Right lung (tissue), 2 donors: ENCODE measurements at regions not wholly inside any gene's neighbourhood (a gene's known extent, or its start where the extent isn't known, plus 50 kb on each side); places are given as distances from the start of the nearest gene placed in this dataset.
A peak's percentile ranks its signal among the peaks of the same experiment; 100 is the strongest.

Source experiments
- DNase-seq, 2 donors: peaks; one replicate each; pipeline ENCODE4 v3.0.0-alpha.2; 2013

GRCh38 chr4:101593666-101594065 lies 196.9 kb upstream of the BANK1 start:
- DNase-seq = no peak

DNA sequence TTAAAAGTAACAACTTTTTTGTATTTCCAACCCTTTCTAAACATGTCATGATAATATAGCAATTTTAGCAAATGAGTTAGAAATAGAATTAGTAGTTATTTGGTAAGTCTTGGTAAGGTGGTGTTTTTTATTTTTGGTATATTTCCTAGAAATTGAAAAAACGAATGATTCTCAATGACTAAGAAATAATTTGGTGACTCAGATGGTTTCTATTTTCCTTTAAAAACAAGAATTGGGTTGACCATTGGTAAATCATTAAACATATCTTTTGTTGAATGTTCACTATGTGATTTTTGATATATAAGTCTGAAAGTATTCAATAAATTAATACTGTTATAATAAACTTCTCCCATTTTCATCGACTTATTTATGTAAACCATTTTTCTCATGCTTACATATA lies 206.2 kb upstream of the BANK1 start:
- no peak for DNase-seq

DNA sequence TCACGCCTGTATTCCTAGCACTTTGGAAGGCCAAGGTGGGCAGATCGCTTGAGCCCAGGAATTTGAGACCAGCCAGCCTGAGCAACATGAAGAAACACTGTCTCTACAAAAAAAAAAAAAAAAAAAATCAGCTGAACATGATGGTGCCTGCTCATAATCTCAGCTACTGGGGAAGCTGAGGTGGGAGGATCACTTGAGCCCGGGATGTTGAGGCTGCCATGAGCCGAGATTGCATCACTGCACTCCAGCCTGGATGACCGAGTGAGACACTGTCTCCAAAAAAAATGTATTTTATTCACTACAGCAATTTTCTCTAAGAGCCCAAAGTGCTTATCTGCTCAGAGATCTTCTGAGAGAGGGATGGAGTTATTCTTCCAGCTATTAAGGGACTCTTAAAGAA lies 215.8 kb upstream of the PPP3CA start:
- DNase-seq = no peak

DNA sequence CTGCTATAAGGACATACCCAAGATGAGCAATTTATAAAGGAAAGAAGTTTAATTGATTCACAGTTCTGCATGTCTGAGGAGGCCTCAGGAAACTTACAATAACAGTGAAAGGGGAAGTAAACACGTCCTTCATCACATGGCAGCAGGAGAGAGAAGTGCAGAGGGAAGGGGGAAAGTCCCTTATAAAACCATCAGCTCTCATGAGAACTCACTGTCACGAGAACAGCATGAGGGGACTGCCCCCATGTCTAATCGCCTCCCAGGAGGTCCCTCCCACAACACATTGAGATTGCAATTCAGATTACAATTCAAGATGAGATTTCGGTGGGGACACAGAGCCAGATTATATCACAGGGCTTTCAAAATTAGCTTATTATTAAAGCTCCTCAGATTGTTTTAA lies 209.5 kb upstream of the PPP3CA start:
- no peak for DNase-seq

- no peak for DNase-seq
Observed at GRCh38 chr4:101555341-101555880, 208.1 kb upstream of the PPP3CA start.

DNA sequence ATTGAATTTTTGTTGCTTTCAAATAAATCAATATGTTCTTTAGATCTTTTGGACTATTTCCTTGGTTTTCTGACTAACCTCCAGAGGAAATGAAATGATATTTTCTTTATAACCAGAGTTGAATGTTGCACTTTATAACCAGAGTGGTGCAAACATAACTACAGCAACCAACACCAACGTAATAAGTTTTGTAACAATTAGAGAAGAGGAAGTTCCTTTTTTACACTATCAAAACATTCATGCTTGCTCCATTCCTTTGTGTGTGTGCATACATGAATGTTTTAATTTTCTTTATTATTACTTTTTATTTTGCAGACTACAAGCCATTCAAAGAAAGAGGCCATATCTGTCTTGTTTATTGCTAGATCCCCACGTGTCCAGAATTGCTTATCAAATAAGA lies 193.0 kb upstream of the PPP3CA start:
- no peak for DNase-seq

- no peak for DNase-seq
Observed at GRCh38 chr4:101528526-101528925, 181.2 kb upstream of the PPP3CA start.

- no peak for DNase-seq
Observed at GRCh38 chr4:101527188-101527587, 179.9 kb upstream of the PPP3CA start.

DNA sequence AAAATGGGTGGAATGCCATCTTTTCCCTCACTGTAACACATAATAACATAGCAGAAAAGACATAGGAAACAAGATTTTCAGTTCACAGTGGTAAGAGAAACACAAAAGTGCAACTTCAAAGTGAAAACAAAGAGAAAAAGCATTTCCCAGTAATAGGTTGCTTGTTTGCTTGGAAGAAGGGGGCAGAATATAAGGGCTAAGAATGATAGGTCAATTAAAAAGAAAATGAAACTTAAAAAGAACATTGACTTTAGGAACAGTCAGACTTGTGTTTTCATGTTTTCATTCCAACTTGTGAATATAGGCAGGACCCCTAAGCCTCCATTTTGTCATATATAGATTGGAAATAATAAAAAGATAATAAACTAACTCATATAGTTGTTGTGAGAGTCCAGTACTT lies 168.2 kb upstream of the PPP3CA start:
- no peak for DNase-seq

GRCh38 chr4:101515099-101515498 lies 167.8 kb upstream of the PPP3CA start:
- DNase-seq = no peak

DNA sequence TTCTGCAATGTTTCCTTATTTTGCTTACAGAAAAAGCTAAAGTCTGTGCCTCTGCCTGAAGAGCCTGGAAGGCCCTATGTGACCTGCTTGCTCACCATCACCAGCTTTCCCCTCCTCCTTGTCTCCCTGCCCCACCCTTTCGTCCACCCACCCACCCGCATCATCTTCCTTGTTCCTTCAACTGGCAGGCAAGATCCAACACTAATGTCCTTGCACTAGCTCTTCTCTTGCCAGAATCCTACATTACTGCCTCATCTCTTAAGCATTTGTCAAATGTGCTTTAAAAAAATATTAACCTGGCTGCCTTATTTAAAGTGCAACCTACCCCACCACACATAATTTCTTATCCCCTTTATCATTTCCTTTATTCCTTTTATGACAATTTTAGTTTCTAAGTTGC lies 165.1 kb upstream of the PPP3CA start:
- no peak for DNase-seq

- DNase-seq = no peak
Observed at GRCh38 chr4:101501421-101501820, 154.1 kb upstream of the PPP3CA start.

DNA sequence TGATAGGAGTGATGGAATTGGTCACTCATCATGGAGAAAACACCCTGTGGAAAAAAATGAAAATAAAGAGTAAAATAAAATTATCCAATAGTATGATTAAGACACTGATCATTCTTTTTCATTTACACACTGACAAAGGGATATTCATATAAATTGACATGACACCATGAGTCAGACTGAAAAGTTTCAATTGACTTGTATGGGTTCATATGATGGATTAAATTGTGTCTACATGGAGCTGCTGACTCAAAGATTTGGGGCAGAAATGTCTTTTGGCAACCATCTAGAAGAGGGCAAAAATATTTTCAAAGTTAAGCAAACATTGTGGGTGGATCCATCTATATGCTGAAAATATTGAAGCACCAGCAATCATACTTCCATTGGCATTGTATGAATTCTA lies 153.4 kb upstream of the PPP3CA start:
- no peak for DNase-seq

DNA sequence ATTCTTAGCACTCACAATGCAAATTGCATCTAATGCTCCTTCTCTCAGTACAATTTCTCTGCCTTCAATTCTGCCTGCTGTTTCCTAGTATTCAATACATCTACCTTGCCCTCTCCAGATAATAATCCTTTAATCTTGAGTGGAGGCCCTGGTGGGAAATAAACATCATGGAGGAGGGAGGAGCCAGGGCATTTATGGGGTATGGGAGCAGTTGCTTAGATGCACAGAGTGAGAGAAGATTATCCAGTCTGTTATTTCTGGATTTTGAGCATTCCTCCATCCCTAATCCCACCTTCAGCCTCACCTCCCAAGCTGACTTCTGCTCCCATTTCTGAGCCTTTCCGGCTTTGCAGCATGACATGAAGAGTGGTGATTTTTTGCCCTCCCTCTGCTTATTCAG lies 127.9 kb upstream of the PPP3CA start:
- no peak for DNase-seq

- no peak for DNase-seq
Observed at GRCh38 chr4:101471201-101471600, 123.9 kb upstream of the PPP3CA start.

GRCh38 chr4:101464596-101464995 lies 117.3 kb upstream of the PPP3CA start:
- no peak for DNase-seq

DNA sequence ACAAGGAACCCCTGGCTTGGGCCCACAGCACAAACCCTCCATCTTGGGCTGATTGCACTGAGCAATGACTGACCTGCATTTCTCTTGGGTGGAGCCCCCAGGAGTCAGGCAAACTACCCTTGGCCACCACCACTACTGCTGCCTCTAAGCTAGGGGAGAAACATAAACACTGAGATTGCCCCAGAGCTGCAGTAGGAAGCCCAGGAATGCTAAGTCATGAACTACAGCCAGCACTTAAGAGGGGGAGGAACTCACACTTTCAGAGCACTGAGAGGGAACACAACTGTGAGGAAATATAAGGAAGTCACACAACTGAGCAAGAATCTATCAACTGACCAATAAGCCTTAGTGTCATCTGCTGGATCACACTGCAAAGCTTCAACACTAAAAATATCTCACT lies 111.6 kb upstream of the PPP3CA start:
- no peak for DNase-seq

DNA sequence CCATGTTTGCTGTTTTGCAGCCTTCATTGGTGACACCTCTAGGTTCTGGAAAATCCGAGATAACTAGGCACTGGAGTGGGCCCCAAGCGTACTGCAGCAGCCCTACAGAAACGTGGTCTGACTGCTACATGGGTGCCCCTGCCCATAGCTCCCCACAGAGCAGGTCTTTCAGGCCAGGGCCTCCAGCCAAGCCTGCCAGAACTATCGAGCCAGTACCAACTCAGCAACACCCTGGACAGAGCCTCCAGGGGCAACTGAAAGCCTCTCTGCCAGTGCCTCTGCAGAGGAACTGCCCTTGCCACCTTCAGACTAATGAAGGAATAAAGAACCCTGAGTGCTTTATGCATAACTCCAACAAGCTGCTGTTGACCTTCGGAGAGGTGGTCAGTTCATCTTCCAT lies 111.1 kb upstream of the PPP3CA start:
- DNase-seq = no peak

GRCh38 chr4:101451086-101451485 lies 103.8 kb upstream of the PPP3CA start:
- DNase-seq = no peak

DNA sequence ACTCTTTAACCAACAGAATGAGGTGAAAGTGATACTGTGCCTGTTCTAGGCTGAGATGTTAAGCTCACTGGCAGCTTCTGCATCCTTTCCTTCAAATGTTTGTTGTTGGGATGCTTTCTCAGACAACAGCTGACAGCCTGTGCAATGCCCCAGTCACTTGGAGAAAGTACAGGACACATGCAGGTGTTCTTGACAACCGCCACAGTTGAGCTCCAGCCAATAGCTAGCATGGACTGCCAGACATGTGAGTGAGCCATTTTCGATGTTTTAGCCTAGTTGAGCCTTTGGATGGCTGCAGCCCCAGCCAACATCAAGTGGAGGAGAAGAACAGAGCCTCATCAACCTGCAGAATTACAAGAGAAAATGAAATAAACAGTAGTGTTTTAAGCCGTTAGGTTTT lies 94.1 kb upstream of the PPP3CA start:
- no peak for DNase-seq

GRCh38 chr4:101439926-101440325 lies 92.6 kb upstream of the PPP3CA start:
- DNase-seq = no peak

- DNase-seq = no peak
Observed at GRCh38 chr4:101421386-101421785, 74.1 kb upstream of the PPP3CA start.

GRCh38 chr4:101420661-101421060 lies 73.3 kb upstream of the PPP3CA start:
- DNase-seq = no peak

DNA sequence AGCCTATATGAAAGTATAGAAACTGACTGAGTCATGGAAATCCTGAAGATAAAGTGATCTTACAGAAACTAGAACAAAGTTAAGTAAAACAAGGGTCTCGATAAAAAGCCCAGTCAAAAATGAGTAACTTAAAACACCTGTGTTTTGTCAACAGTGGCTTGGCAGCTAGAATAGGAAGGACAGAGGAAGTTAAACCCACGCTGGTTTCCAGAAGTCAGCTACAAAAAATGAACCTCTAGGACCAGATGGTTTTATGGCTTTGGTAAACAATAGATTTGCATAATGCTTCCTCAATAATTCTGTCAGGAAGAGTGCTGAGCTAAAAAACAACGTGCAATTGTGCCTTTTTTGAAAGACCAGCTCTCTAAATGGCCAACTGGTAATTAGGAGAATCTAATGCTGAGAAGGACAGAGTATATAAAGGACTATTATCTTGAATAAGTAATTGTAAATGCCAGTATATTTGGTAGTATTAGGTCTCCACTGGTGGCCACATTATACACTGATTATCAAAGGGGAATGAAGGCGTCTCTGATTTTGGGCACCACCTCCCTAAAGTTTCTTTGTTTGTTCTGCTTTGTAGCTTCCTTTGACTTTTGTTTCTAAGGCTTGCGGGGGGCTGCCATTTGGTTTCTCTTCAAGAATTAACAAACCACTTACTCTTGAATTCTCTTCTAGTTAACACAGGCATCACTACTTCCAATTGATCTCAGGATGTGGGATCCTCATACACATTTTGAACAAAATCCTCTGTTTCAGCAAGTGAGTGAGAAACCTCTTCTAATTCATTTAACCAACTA lies 72.2 kb upstream of the PPP3CA start:
- peak in 1 of 2 donors; percentile 7 for DNase-seq
